Uterus (tissue), 3 donors: ENCODE measurements at regions not wholly inside any gene's neighbourhood (a gene's known extent, or its start where the extent isn't known, plus 50 kb on each side); places are given as distances from the start of the nearest gene placed in this dataset.

Experiments used
- DNase-seq, 2 donors: peaks; one replicate each; pipeline ENCODE4 v3.0.0-alpha.2; 2019 to 2020
- H3K27ac ChIP-seq, 2 donors: fragments of 200-600 bp; sonication (generic); 1 replicate in 1 of 2; 2 replicates in 1 of 2; pipeline ENCODE4 v1.5.1; 2016 to 2018
- H3K27me3 ChIP-seq, 2 donors: fragments of 200-600 bp; sonication (generic); one replicate each; pipeline ENCODE4 v1.5.1; 2018 to 2019; ENCODE audit warnings: control low read depth in 1 of 2
- H3K36me3 ChIP-seq, 2 donors: fragments of 200-600 bp; sonication (generic); one replicate each; pipeline ENCODE4 v1.5.1; 2019; ENCODE audit warnings: control low read depth in 1 of 2
- H3K4me1 ChIP-seq, 2 donors: fragments of 200-600 bp; sonication (generic); one replicate each; pipeline ENCODE4 v1.5.1; 2018 to 2019; ENCODE audit warnings: control low read depth in 1 of 2
- H3K4me3 ChIP-seq, 2 donors: fragments of 200-600 bp; sonication (generic); 1 replicate in 1 of 2; 2 replicates in 1 of 2; pipeline ENCODE4 v1.5.1; 2018 to 2019; ENCODE audit warnings: mild to moderate bottlenecking in 1 of 2
- H3K9me3 ChIP-seq, 2 donors: fragments of 200-600 bp; sonication (generic); one replicate each; pipeline ENCODE4 v1.5.1; 2019; ENCODE audit warnings: control low read depth in 1 of 2
- POLR2A ChIP-seq, 2 donors: fragments of 450-650 bp; IDR thresholded peaks; one replicate each; pipeline ENCODE4 v1.6.1; 2016; ENCODE audit warnings: antibody characterized with exemption in 2 of 2, mild to moderate bottlenecking in 1 of 2, moderate library complexity in 1 of 2
- intact Hi-C: fragments of 100-400 bp; cut with DNase I; formaldehyde crosslinking; loops from one replicate; pipeline ENCODE4 v1.15.1; 2023; ENCODE audit warnings: low total_unique reads
- TF ChIP-seq, protein P1 (sequence below), 4 experiments: fragments of 200-600 bp in 2 of 4; fragments of 450-650 bp in 2 of 4; sonication (generic) in 2 of 4; IDR thresholded peaks; one replicate each; pipeline ENCODE4 v1.5.1; 2016 to 2019; ENCODE audit warnings: antibody characterized with exemption in 4 of 4, mild to moderate bottlenecking in 2 of 4, moderate library complexity in 1 of 4
- donor health status: DM: yes; HTN: yes; CAD: no.

DNA sequence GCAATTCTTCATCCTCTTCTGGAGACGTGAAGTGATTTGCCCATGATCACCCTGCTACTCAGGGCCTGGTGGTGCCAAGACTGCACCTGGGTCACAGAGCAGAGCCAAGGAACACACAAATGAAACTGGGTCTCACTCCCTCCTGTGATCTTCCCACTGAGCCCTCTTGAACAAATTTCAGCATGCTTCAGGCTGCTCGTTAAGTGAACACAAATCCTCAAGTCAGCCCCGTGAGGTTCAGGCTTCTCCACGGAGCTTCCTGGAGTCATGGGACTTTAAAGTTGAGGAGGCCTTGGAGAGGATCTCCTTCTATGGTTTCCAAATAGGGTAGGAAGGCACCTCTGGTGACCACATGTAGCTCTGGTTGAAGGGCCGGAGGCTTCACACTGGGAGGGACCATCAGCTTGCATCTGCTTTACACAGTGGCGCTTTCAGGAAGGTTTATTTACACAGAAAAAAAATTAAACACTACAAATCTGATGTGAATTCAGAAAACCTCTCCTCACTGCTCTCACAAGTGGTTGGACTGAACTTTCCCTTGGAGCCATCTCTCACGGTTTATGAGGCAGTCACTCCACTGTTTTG, 255.4 kb downstream of the LOXHD1 start:
- intact Hi-C loops: no loop called here
- Histone ChIP-seq H3K27me3 (no peaks in the 10 kb centered on the region), H3K36me3 (no peaks in the 10 kb centered on the region), H3K9me3 (no peaks in the 10 kb centered on the region), H3K4me3 (no peak overlapping the region), H3K4me1 (no peaks in the 10 kb centered on the region), H3K27ac (no peak overlapping the region)
- DNase-seq: no peak
- TF ChIP-seq POLR2A (IDR thresholded peaks at IDR 0.05): no peak
- TF ChIP-seq, protein P1, sequence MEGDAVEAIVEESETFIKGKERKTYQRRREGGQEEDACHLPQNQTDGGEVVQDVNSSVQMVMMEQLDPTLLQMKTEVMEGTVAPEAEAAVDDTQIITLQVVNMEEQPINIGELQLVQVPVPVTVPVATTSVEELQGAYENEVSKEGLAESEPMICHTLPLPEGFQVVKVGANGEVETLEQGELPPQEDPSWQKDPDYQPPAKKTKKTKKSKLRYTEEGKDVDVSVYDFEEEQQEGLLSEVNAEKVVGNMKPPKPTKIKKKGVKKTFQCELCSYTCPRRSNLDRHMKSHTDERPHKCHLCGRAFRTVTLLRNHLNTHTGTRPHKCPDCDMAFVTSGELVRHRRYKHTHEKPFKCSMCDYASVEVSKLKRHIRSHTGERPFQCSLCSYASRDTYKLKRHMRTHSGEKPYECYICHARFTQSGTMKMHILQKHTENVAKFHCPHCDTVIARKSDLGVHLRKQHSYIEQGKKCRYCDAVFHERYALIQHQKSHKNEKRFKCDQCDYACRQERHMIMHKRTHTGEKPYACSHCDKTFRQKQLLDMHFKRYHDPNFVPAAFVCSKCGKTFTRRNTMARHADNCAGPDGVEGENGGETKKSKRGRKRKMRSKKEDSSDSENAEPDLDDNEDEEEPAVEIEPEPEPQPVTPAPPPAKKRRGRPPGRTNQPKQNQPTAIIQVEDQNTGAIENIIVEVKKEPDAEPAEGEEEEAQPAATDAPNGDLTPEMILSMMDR (IDR thresholded peaks at IDR 0.05): no peak

DNA sequence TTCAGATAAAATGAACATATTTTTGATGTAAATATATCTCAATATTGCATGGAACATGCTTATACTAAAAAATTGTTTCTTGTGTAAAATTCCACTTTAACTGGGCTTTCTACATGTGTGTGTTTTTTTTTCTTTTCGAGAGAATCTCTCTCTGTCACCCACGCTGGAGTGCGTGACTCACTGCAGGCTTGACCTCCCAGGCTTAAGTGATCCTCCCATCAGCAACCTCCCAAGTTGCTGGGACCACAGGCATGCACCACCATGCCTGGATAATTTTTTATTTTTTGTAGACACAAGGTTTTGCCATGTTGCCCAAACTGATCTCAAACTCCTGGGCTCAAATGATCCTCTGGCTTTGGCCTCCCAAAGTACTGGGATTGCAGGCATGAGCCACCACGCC, 254.6 kb downstream of the LOXHD1 start:
- TF ChIP-seq, protein P1 (IDR thresholded peaks at IDR 0.05): no peak
- no peak for TF ChIP-seq POLR2A (IDR thresholded peaks at IDR 0.05)
- Histone ChIP-seq H3K9me3 (no peaks in the 10 kb centered on the region), H3K27ac (no peak overlapping the region)

DNA sequence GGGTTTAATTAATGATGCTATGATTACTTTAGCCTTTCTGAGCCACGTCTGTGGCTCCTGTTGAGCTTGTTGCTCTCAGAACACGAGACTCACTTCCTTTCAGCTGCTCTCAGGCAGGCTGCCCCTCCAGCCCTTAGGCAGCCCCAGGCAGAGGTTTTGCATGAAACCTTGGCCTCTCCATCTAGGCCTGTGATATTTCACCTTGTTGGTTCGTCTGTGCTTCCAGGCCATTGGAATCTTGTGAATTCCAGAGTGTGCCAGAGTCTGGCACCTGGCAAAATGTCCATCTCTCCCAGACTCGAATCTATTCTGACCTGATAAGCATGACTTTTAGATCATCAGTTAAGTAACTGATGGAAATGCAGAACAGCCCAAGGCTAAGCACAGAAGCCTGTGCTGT, 254.1 kb downstream of the LOXHD1 start:
- Histone ChIP-seq H3K4me3 (no peak overlapping the region), H3K27me3 (no peaks in the 10 kb centered on the region), H3K4me1 (no peaks in the 10 kb centered on the region), H3K27ac (no peak overlapping the region), H3K36me3 (no peaks in the 10 kb centered on the region), H3K9me3 (no peaks in the 10 kb centered on the region)
- TF ChIP-seq POLR2A (IDR thresholded peaks at IDR 0.05): no peak
- TF ChIP-seq, protein P1 (IDR thresholded peaks at IDR 0.05): no peak
- intact Hi-C loops: no loop called here
- DNase-seq: no peak

More for the DNA sequence above, 254.6 kb downstream of the LOXHD1 start:
- H3K4me3 ChIP-seq: no peak overlapping the region
- no peaks in the 10 kb centered on the region for H3K36me3 ChIP-seq
- H3K27me3 ChIP-seq: no peaks in the 10 kb centered on the region
- no peak for DNase-seq
- intact Hi-C loops: no loop called here
- H3K4me1 ChIP-seq: no peaks in the 10 kb centered on the region

DNA sequence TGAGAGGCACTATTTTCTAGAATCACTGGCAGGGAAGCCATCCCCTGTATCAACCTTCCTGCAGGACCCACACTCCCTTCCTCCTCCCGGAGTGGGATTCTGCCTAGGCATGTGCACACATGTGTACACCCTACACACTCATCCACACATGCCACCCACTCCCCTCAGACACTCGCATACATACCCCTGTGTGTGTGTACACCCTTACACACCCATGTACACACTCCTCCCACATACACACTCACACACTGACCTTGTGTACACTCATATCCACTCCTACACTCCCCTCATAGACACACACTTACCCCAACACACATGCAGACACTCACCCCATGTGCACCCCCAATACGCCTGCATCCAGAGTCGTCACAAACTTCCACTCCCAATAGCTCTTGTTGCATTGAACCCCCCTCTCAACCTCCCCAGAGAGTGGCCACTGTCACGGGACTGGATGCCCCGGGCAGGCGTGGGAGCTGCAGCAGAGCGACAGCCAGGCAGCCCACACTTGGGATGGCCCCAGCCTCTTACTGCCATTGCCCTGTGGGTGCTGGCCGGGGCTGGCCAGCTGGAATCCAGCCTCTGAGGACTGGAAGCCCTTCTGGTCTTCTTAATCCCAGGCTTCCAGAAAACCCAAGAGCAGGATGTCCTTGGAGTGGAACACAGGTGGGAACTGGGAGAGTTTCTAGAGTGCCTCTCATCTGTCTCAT, 251.0 kb downstream of the LOXHD1 start:
- Histone ChIP-seq H3K4me3 (no peak overlapping the region), H3K36me3 (no peaks in the 10 kb centered on the region), H3K9me3 (no peaks in the 10 kb centered on the region), H3K27ac (no peak overlapping the region), H3K27me3 (no peaks in the 10 kb centered on the region), H3K4me1 (no peaks in the 10 kb centered on the region)
- intact Hi-C loops: no loop called here
- TF ChIP-seq POLR2A (IDR thresholded peaks at IDR 0.05): no peak
- TF ChIP-seq, protein P1 (IDR thresholded peaks at IDR 0.05): no peak
- DNase-seq: no peak

- H3K27ac ChIP-seq: no peak overlapping the region
- no peaks in the 10 kb centered on the region for H3K9me3 ChIP-seq
- DNase-seq: no peak
- H3K27me3 ChIP-seq: no peaks in the 10 kb centered on the region
- no peaks in the 10 kb centered on the region for H3K4me1 ChIP-seq
- no peaks in the 10 kb centered on the region for H3K36me3 ChIP-seq
- intact Hi-C loops: no loop called here
- no peak overlapping the region for H3K4me3 ChIP-seq
- TF ChIP-seq, protein P1 (IDR thresholded peaks at IDR 0.05): no peak
- TF ChIP-seq POLR2A (IDR thresholded peaks at IDR 0.05): no peak
Measured at GRCh38 chr18:46406539-46406932, 250.5 kb downstream of the LOXHD1 start.
